PFSK-1 (cell line): ENCODE measurements at regions not wholly inside any gene's neighbourhood (a gene's known extent, or its start where the extent isn't known, plus 50 kb on each side); places are given as distances from the start of the nearest gene placed in this dataset.

ENCODE experiments used
- FOXP2 ChIP-seq: optimal IDR thresholded peaks from 2 replicates; pipeline ENCODE3; 2011; ENCODE audit warnings: borderline replicate concordance, control low read depth, inconsistent platforms; ENCODE audit not compliant: insufficient read depth; ENCODE audit errors: extremely low read length, extremely low read depth
- POLR2AphosphoS5 ChIP-seq: IDR thresholded peaks from 2 replicates; pipeline ENCODE4 v1.6.1; 2012; ENCODE audit warnings: low read depth, mild to moderate bottlenecking, control low read depth, low read length, moderate library complexity
- REST ChIP-seq, 2 experiments: IDR thresholded peaks; 2 replicates each; pipeline versions ENCODE4 v1.6.1 to v1.8.0; 2011 to 2012; ENCODE audit warnings: low read depth in 2 of 2, low read length in 2 of 2, control low read depth in 1 of 2, inconsistent platforms in 1 of 2, mild to moderate bottlenecking in 1 of 2, moderate library complexity in 1 of 2; ENCODE audit not compliant: insufficient read depth in 1 of 2
- SIN3A ChIP-seq: IDR thresholded peaks from 2 replicates; pipeline ENCODE4 v1.6.1; 2012; ENCODE audit warnings: mild to moderate bottlenecking, low read length, moderate library complexity, borderline replicate concordance; ENCODE audit not compliant: insufficient read depth
- TAF1 ChIP-seq: IDR thresholded peaks from 2 replicates; pipeline ENCODE4 v1.6.1; 2012; ENCODE audit warnings: low read length, control low read depth, borderline replicate concordance; ENCODE audit not compliant: insufficient read depth

DNA sequence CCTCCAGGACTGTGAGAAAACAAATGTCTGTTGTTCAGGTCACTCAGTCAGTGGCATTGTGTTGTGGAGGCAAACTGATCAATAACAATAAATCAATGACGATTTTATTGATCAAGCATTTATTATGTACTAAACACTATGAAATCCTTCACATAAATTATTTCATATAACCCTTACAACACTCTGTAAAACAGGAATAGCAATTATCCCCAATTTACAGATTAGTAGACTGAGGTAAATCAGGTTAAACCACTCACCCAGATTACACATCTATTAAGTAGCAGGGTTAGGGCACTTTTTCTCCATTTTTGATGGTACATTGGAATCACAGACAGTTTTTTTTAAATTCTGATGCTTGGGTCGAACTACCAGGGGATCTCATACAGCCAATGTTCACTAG lies 372.8 kb upstream of the MAF start:
- TF ChIP-seq REST (IDR thresholded peaks at IDR 0.05; ENCODE audit: insufficient read depth in 1 of 2, low read depth in 2 of 2, low read length in 2 of 2) (no peak), SIN3A (no peak), FOXP2 (no peak), TAF1 (no peak), POLR2AphosphoS5 (no peak)

DNA sequence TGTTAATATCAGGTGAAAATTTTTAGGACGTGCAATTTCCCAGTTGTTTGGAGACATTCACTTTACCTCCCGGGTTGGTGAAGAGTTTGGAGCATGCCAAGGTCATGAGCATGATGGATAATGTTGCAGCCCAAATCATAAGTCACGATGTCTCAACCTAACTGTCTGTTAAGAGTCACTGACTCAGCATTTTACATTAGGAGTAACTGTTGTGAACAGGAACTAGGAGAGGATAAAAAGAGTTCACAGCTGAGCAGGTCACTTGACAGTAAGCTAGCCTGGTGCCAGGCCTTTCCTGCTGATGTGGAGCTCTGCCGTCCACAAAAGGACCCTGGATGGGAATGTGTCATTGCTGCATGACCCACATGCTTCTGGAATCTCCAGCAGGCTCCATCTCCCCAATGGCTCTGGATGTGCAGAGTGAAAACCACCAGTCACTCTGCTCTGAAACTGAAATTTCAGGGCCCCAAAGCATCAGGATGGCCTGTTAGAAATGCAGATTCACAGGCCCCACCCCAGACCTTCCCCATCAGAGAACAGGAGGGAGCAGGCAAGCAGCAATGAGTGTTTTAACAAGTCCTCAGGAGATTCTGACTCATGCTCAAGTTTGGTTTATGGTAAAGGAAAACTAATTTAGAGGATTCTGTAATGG lies 371.6 kb upstream of the MAF start:
- no peak for TF ChIP-seq POLR2AphosphoS5
- TF ChIP-seq TAF1, result no peak
- no peak for TF ChIP-seq REST (IDR thresholded peaks at IDR 0.05; ENCODE audit: insufficient read depth in 1 of 2, low read depth in 2 of 2, low read length in 2 of 2)
- TF ChIP-seq SIN3A, result no peak
- no peak for TF ChIP-seq FOXP2

GRCh38 chr16:79971237-79971572 lies 370.7 kb upstream of the MAF start:
- no peak for TF ChIP-seq REST (IDR thresholded peaks at IDR 0.05; ENCODE audit: insufficient read depth in 1 of 2, low read depth in 2 of 2, low read length in 2 of 2)
- no peak for TF ChIP-seq SIN3A
- TF ChIP-seq TAF1, result no peak
- no peak for TF ChIP-seq POLR2AphosphoS5
- TF ChIP-seq FOXP2, result no peak

- TF ChIP-seq POLR2AphosphoS5 (no peak), FOXP2 (no peak), SIN3A (no peak), REST (IDR thresholded peaks at IDR 0.05; ENCODE audit: insufficient read depth in 1 of 2, low read depth in 2 of 2, low read length in 2 of 2) (no peak), TAF1 (no peak)
Observed at GRCh38 chr16:79970551-79971236, 370.2 kb upstream of the MAF start.
